ENCODE measurements at regions not wholly inside any gene's neighbourhood (a gene's known extent, or its start where the extent isn't known, plus 50 kb on each side); places are given as distances from the start of the nearest gene placed in this dataset.
"Not testable (repeated sequence)": the region's sequence is repeated elsewhere in the genome, so short reads cannot be mapped to it uniquely, and the experiment has no call there.

- DNase-seq: no peak
These were observed 509.3 kb downstream of the CENPC start for GRCh38 chr4:67035986-67036385.

- DNase-seq: no peak
These were observed 509.8 kb downstream of the CENPC start for GRCh38 chr4:67035501-67035900.

DNA sequence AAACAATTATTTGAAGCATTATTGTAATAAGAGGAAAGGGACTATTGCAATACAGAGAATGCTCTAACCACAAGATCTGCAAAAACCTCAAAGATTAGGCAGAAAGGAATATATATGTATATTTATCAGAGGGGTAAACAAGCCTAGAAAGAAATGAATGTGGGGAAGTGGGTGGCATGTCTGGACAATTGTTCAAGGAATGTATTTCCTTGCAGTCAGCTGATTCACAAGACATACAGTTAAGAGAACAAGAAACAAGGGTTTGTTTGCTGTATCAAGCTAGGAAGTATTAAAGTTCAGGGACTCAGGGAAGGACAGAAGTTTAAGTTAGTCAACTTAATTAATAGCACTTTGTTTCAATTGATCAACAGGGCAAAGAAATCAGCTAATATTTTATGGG is 514.7 kb downstream of the CENPC start:
- DNase-seq: no peak

DNA sequence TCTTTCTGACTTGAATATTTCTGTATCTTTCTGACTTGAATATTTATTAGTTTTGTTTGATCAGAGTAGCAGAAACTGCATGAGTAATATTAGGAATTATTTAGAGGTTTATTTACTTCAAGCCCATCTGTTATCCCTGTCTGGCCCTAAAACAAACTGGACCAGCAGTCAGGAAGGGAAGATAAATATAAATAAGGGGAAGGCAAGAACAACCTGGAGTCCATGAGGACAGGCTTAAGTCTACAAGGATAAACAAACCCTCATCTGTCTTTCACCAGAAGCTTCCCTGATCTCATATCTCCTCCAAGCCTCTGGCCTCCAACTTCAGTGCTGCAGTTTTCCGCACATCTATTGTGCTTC is 524.9 kb downstream of the CENPC start:
- no peak for DNase-seq

GRCh38 chr4:67019686-67020437 is 525.4 kb downstream of the CENPC start:
- DNase-seq: no peak

DNA sequence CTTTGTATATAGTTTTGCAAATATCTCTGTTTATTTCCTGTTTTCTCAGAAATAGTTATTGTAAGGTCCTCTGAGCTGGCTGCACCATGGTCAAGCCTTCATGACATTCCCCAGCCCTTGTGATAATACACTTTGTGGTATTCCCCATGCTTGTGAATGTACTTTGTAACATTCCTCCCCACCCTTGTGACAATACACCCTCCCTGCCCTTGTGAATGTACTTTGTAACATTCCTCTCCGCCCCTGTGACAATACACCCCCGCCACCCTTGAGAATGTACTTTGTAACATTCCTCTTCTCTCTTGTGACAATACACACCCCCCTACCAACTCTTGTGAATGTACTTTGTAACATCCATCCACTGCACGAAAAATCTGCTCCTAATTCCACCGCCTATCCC is 530.7 kb downstream of the CENPC start:
- no peak for DNase-seq

DNA sequence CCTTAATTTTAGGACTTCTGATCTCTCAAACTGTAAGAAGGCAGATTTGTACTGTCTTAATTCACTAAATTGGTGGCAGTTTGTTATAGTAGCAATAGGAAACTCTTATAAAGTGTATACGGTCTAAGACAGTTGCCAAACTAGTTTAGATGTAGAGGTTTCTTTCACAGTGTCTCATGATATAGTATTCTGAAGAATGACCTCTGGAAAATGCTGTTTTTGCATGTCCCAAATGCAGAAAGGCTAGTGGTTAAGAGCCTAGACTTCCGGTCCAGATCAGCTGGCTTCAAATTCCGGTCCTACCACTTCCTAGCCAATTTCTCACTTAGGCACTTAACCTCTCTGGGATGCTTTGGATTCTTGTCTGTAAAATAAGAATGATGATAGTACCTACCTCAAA is 538.5 kb downstream of the CENPC start:
- no peak for DNase-seq

DNA sequence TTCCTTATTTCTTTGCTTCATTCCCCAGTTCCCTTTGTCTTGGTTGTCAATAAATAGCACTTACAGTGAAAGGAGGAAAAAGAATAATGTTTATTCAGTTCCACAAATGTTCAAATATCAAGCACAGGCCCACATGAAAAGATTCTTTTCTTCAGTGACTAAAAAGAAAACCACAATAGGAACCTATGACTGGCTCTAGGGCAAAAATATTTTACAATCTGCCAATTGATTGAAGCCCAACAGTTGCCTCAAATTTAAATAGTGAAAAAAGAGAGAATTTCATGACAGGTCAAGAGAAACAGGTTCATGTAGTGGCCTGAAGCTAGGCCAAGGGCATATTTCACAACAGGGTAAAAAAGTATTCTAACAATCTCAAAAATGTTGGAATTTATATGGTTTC is 553.8 kb downstream of the CENPC start:
- DNase-seq: no peak

DNA sequence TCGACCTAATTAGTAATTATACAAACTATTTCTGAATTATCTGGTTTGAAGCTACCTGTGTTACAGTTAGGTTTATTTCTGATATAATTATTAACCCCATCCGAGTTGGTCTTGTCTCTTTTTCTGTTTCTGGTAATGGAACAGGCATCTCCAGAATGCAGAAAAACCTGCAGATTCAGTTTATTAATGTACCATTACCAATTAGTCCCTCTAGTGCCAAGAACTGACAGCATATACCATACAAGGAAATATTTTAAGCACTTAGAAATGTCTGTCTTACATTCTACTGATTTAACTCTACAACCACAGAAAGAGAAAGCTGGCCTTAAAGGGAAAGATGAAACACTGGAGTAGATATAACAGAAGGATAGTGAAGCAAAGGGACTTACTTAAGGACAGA is 570.6 kb downstream of the CENPC start:
- no peak for DNase-seq

DNA sequence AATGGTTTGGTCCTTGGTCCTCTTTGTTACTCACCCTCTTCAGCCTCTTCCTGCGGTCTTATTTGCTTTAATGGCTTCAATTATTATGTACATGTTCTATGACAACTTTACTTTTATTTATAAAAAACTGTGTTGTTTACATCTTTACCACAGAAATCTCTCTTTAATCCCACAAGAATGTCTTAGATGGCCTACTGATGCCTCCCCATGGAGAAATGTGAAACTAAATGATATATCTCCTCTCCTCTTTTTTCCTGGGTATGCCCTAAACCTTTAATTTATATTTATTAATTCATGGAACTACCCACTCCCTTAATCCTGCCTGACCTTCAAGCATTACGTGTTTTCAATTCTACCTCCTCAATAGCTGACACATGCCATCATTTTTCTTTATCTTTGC is 573.2 kb downstream of the CENPC start:
- no peak for DNase-seq

DNA sequence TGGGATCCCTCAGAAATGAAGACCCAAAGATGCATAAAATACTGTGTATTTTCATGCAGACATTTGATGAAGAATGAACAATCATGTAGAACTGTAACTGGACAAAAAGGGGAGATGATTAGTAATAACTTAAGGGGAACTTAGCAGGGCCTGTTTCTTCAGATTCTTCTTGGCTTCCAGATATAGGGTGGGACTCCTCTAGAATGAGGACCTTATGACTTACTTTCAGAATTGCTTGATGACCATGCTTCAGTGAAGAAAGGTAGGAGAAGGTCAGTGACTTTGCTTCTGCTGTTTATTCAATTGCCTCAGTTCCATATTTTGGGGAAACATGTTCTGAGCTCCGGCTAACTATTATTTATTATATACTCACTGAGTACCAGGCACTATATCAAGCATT is 580.8 kb downstream of the CENPC start:
- DNase-seq: peak; percentile 2

DNA sequence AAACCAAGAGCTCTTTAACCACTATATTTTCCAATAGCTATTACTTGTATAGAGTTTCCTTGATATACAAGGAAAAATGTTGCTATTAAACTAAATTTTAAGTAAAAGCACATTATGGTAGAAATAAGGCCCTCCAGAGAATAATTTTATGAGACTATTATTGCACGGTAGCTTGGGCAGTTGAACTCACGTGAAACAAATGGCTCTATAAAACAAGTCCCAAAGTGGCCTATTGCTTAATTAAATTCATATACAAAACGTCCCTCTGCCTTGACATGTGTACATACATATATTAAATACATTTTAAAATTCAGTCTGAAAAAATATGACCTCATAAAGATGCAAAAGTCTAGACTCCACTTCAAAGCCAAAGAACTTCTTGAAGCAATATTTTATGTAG is 582.2 kb downstream of the CENPC start:
- no peak for DNase-seq

GRCh38 chr4:66959207-66959606 is 586.1 kb downstream of the CENPC start:
- DNase-seq: no peak

- DNase-seq: no peak
These were observed 588.5 kb downstream of the CENPC start for GRCh38 chr4:66956852-66957251.

GRCh38 chr4:66956426-66956825 is 588.9 kb downstream of the CENPC start:
- no peak for DNase-seq

DNA sequence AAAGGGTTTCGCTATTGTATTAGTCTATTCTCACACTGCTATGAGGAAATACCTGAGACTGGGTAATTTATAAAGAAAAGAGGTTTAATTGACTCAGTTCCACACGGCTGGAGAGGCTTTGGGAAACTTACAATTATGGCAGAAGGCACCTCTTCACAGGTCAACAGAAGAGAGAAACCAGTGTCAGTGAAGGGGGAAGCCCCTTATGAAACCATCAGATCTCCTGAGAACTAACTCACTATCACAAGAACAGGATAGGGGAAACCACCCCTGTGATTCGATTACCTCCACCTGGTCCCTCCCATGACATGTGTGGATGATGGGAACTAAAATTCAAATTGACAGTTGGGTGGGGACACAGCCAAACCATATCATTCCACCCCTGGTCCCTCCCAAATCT is 589.5 kb downstream of the CENPC start:
- no peak for DNase-seq

DNA sequence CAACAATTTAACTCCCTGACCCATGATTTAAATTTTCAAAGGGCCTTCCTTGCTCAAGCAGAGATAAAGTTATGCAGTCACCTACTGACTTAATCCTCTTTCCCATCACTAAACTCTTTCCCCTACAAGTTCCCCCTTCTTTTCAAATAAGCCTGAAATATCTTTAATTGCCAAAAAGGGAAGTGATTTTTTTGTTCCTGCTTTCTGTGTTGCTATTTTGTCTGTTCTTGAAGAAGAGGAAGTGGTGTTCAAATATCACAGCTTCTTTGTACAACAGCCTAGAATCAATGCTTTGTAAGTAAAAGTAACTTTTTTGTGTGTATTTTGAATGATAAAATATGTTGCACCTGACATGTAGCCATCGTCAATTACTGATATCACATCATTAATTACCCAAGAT is 595.9 kb downstream of the CENPC start:
- peak; percentile 77 for DNase-seq

DNA sequence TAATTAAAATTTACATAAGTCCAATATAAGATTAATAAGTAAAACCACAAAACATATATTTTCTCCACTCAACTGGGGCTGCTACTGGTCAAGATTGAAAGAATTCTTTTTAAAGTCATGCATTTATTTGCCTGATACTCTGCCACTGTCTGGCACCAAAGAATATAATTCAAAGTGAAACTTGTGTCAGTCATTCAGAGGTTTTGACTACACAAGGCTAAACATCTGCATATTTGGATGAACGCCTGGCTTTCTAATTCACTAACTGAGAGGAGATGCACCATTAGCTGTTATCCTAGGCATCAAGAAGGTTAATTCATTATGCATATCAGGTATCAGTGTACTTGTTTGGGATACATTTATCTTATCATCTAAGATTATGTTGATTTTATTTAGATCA is 598.5 kb downstream of the CENPC start:
- no peak for DNase-seq

DNA sequence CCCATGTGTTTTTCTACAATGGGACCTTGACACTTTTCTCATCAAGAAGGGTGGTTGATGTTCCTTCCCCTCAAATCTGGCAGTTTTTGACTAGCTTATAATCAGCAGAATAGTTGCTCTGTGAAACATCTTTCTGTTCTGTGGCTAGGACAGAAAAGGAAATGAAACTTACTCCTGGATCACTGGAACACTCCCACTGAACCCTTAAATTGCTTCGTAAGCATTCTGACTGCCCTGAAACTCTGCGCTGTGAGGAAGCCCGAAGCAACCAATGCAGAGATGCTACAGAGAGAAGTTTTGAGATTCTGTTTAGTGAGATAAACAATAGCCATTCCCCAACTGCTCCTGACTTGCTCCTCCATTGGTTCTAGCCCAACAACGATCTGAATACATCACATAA is 602.2 kb downstream of the CENPC start:
- DNase-seq: peak; percentile 71

DNA sequence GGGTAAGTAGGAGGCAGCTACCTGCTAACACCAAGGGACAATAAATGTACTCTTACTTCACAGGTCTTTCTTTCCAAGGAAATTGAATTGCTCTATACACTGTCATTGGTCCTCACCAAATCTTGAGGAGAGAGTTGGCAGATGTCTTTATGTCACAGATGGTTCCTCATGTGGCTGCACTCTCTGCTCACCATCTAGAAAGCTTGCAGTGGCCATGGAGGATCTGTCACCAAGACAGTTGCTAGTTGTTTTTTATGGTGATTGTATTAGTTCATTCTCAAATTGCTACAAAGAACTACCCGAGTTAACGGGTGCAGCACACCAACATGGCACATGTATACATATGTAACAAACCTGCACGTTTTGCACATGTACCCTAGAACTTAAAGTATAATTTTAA is 613.3 kb downstream of the CENPC start:
- not testable (repeated sequence) for DNase-seq

DNA sequence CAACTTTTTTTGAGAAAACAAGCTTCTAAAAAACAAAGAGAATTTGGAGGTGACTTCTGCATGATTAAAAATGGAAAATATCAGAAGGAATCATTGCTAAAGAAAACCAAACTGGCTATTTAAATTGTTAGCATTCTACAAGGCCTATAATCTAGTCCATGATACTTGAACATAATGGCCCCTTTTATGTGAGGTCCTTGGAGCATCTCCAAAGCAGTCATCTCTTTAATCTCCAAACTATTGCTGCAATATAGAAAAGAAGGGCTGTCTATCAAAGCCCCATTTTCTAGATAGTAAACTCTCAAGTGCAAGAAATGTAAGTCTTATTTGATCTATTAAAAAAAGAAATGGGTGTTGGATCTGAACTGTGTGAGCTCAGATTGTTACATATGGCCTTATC is 615.1 kb downstream of the CENPC start:
- DNase-seq: no peak

DNA sequence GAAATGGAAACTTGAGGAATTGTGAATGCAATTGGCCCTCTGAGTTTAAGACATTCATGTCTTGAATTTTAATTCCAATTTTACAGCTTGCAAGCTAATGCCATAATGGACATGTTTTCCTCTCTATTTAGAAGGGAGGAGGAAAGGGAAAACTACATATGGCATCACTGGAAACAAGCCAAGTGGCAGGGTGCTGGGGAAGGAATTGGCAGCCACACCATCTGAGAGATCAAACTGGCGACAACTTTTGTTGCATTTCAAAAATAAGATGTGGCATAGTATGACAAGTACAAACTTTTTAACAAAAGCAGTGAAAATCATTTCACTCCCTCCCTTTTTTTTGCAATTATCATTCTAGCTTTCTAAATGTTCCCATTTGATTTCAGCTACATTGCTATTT is 615.6 kb downstream of the CENPC start:
- DNase-seq: no peak

DNA sequence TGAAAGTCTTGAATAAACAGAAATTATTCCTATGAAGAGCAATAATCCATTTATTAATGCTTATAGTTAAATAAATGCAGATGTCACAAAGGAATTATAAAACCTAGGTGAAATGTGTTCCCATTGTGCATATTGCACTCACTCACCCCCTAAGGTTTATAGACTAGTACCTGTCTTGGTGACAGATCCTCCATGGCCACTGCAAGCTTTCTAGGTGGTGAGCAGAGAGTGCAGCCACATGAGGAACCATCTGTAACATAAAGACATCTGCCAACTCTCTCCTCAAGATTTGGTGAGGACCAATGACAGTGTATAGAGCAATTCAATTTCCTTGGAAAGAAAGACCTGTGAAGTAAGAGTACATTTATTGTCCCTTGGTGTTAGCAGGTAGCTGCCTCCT is 616.4 kb downstream of the CENPC start:
- DNase-seq: not testable (repeated sequence)

DNA sequence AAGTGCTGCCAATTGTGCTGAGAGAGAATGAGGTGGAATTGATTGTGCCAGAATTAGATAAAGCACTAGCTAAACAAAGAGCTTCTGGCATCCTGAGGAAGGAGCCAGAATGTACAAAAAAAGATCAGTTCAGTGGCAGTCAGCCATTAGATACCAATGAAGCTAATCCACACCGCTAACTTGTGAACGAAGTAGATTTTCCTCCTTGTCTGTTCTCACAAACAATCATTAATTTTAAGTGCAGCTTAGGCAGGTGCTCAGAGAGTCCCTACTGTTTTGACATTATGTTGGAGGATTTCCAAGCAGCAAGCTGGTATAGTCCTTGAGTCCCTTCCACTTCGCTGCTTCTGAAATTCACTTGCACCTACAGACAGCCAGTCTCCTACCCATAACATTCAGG is 617.4 kb downstream of the CENPC start:
- no peak for DNase-seq

DNA sequence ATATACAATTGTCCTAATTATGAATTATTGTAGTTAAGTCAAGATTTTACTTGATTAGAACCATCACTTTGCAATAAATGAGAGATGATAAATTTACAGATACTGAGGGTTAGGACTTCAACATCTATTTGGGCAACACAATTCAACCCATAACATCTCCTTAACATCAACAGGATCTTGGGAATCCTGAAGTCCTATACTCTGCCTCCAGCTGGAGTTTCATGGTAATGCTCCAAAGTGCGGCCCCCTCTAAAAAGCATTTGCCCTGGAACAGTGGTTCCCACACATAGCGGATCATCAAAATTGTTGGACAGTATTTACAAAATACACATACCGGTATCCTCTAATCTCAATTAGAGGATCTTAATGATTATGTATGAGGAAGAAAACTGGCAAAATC is 618.6 kb downstream of the CENPC start:
- no peak for DNase-seq

All from suppressor macrophage treated with lipopolysaccharide for 4 hours (primary cell).